ENCODE measurements at regions not wholly inside any gene's neighbourhood (a gene's known extent, or its start where the extent isn't known, plus 50 kb on each side); places are given as distances from the start of the nearest gene placed in this dataset.

DNA sequence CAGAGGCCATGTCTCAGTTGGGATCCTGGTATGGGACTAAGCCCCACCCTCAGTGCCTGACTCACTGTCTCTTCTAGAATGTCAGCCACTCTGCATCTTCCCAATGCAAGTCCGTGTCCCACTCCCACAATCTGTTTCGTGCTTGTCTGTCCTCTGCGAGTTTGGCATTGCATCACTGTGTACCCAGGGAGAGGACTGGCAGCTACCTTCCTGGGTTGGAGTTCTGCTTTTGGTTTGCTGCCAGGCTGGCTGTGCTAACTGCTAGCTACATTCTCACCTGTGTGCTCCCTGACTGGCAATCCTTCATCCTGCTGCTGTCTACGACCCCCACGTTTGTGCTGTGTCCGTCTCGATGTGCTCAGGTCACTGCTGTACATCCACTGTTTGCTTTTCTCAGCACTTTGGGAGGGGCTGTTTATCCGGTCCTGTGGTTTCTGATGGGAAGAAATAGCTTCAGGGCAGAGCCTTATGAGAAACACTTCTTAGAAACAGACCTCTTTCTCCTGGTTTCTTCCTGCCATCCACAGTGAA lies 56.0 kb upstream of the GLI3 start:
- H3F3A ChIP-seq (replicated peaks; ENCODE audit: insufficient read depth), result no peaks in the 10 kb centered on the region
- no peak overlapping the region for H3K4me3 ChIP-seq (ENCODE audit: low read depth in 2 of 2, low read length in 1 of 2)
- no peak overlapping the region for H3K4me2 ChIP-seq
- no peaks in the 10 kb centered on the region for H3K79me2 ChIP-seq (ENCODE audit: insufficient read depth)
- ChIA-PET CTCF (no interaction called here), POLR2A (no interaction called here)
- H3K9me2 ChIP-seq, result no peaks in the 10 kb centered on the region; the same call in 1 of the 2 replicates
- H3K4me1 ChIP-seq (ENCODE audit: control insufficient read depth in 1 of 2, insufficient read depth in 2 of 2, low read depth in 1 of 2, low read length in 1 of 2), result no peaks in the 10 kb centered on the region
- H2AFZ ChIP-seq (ENCODE audit: low read depth), result no peak overlapping the region
- H3K36me3 ChIP-seq (replicated peaks in 1 of 2; ENCODE audit: control insufficient read depth in 1 of 2, insufficient read depth in 2 of 2, low read length in 1 of 2), result no peaks in the 10 kb centered on the region
- 0% methylated on average over 8 of the region's 8 CpGs for WGBS (ENCODE audit: low lambda C conversion rate)
- H3K27ac ChIP-seq (ENCODE audit: low read depth in 2 of 2, low read length in 1 of 2), result no peak overlapping the region
- no peak for DNase-seq
- TF ChIP-seq, protein P1, sequence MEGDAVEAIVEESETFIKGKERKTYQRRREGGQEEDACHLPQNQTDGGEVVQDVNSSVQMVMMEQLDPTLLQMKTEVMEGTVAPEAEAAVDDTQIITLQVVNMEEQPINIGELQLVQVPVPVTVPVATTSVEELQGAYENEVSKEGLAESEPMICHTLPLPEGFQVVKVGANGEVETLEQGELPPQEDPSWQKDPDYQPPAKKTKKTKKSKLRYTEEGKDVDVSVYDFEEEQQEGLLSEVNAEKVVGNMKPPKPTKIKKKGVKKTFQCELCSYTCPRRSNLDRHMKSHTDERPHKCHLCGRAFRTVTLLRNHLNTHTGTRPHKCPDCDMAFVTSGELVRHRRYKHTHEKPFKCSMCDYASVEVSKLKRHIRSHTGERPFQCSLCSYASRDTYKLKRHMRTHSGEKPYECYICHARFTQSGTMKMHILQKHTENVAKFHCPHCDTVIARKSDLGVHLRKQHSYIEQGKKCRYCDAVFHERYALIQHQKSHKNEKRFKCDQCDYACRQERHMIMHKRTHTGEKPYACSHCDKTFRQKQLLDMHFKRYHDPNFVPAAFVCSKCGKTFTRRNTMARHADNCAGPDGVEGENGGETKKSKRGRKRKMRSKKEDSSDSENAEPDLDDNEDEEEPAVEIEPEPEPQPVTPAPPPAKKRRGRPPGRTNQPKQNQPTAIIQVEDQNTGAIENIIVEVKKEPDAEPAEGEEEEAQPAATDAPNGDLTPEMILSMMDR (IDR thresholded peaks at IDR 0.05), result no peak
- TF ChIP-seq MAX (IDR thresholded peaks at IDR 0.05; ENCODE audit: low read depth), result no peak
- TF ChIP-seq RFX5 (IDR thresholded peaks at IDR 0.05; ENCODE audit: low read length), result no peak
- TF ChIP-seq, protein P2, sequence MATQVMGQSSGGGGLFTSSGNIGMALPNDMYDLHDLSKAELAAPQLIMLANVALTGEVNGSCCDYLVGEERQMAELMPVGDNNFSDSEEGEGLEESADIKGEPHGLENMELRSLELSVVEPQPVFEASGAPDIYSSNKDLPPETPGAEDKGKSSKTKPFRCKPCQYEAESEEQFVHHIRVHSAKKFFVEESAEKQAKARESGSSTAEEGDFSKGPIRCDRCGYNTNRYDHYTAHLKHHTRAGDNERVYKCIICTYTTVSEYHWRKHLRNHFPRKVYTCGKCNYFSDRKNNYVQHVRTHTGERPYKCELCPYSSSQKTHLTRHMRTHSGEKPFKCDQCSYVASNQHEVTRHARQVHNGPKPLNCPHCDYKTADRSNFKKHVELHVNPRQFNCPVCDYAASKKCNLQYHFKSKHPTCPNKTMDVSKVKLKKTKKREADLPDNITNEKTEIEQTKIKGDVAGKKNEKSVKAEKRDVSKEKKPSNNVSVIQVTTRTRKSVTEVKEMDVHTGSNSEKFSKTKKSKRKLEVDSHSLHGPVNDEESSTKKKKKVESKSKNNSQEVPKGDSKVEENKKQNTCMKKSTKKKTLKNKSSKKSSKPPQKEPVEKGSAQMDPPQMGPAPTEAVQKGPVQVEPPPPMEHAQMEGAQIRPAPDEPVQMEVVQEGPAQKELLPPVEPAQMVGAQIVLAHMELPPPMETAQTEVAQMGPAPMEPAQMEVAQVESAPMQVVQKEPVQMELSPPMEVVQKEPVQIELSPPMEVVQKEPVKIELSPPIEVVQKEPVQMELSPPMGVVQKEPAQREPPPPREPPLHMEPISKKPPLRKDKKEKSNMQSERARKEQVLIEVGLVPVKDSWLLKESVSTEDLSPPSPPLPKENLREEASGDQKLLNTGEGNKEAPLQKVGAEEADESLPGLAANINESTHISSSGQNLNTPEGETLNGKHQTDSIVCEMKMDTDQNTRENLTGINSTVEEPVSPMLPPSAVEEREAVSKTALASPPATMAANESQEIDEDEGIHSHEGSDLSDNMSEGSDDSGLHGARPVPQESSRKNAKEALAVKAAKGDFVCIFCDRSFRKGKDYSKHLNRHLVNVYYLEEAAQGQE (IDR thresholded peaks at IDR 0.05; ENCODE audit: low read depth, low read length), result no peak
- TF ChIP-seq POLR2AphosphoS5 (IDR thresholded peaks at IDR 0.05; ENCODE audit: low read depth, low read length), result no peak
- TF ChIP-seq, protein P3, sequence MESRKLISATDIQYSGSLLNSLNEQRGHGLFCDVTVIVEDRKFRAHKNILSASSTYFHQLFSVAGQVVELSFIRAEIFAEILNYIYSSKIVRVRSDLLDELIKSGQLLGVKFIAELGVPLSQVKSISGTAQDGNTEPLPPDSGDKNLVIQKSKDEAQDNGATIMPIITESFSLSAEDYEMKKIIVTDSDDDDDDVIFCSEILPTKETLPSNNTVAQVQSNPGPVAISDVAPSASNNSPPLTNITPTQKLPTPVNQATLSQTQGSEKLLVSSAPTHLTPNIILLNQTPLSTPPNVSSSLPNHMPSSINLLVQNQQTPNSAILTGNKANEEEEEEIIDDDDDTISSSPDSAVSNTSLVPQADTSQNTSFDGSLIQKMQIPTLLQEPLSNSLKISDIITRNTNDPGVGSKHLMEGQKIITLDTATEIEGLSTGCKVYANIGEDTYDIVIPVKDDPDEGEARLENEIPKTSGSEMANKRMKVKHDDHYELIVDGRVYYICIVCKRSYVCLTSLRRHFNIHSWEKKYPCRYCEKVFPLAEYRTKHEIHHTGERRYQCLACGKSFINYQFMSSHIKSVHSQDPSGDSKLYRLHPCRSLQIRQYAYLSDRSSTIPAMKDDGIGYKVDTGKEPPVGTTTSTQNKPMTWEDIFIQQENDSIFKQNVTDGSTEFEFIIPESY (IDR thresholded peaks at IDR 0.05; ENCODE audit: borderline replicate concordance, low read depth), result no peak
- no peak for TF ChIP-seq SMC3 (IDR thresholded peaks at IDR 0.05; ENCODE audit: low read depth, low read length)
- no peak for TF ChIP-seq JUND (IDR thresholded peaks at IDR 0.05)
- TF ChIP-seq NFIC (IDR thresholded peaks at IDR 0.05; ENCODE audit: borderline replicate concordance), result no peak
- no peak for TF ChIP-seq RAD21 (IDR thresholded peaks at IDR 0.05; ENCODE audit: low read length)
- TF ChIP-seq USF2 (IDR thresholded peaks at IDR 0.05; ENCODE audit: borderline replicate concordance, low read depth, low read length), result no peak
- no peak for TF ChIP-seq IRF3 (IDR thresholded peaks at IDR 0.05; ENCODE audit: low read depth, low read length)
- no peak for TF ChIP-seq EZH2phosphoT487 (IDR thresholded peaks at IDR 0.05; ENCODE audit: borderline replicate concordance, low read depth)
- no peaks in the 10 kb centered on the region for H3K9me3 ChIP-seq
- H4K20me1 ChIP-seq (ENCODE audit: insufficient read depth), result no peaks in the 10 kb centered on the region
- peaks cover 7% of the 10 kb centered on the region; the same call in 1 of the 2 replicates for H3K27me3 ChIP-seq (ENCODE audit: insufficient read depth)
- no peak overlapping the region for H3K9ac ChIP-seq

All from SK-N-SH (cell line).